BJ (cell line): ENCODE measurements at regions not wholly inside any gene's neighbourhood (a gene's known extent, or its start where the extent isn't known, plus 50 kb on each side); places are given as distances from the start of the nearest gene placed in this dataset.
"Not testable (repeated sequence)": the region's sequence is repeated elsewhere in the genome, so short reads cannot be mapped to it uniquely, and the experiment has no call there.

Experiments
- CTCF ChIA-PET: fragments of 350-600 bp; formaldehyde crosslinking; extraction: SDS; loops from one replicate; lab custom pipeline; 2021; ENCODE audit warnings: antibody characterized with exemption, inconsistent platforms; lab: Yijun Ruan, JAX
- POLR2A ChIA-PET: fragments of 300-600 bp; sonication (Branson Sonifier 250); formaldehyde crosslinking; extraction: SDS; loops from one replicate; lab custom pipeline; 2021; ENCODE audit warnings: antibody characterized with exemption; lab: Charles Lee
- DNase-seq: peaks from one replicate; pipeline ENCODE4 v3.0.0-alpha.2; 2011; ENCODE audit warnings: low read depth
- H3K27me3 ChIP-seq: 2 replicates; pipeline ENCODE4 v1.6.0; 2011; ENCODE audit warnings: low read length; ENCODE audit not compliant: control insufficient read depth, insufficient read depth
- H3K36me3 ChIP-seq: 2 replicates; pipeline ENCODE4 v1.5.1; 2011; ENCODE audit warnings: low read length; ENCODE audit not compliant: control insufficient read depth, insufficient read depth
- H3K4me3 ChIP-seq: 2 replicates; pipeline ENCODE4 v1.5.1; 2011; ENCODE audit warnings: low read depth, mild to moderate bottlenecking, control low read depth, low read length
- CTCF ChIP-seq: IDR thresholded peaks from 2 replicates; pipeline ENCODE4 v1.5.1; 2011; ENCODE audit warnings: low read depth, mild to moderate bottlenecking, control low read depth, inconsistent platforms, low read length, moderate library complexity; ENCODE audit not compliant: insufficient read depth

GRCh38 chr4:40686081-40686913, 56.6 kb upstream of the RBM47 start:
- no peak for DNase-seq
- Histone ChIP-seq H3K4me3 (no peak overlapping the region), H3K36me3 (no peaks in the 10 kb centered on the region), H3K27me3 (no peaks in the 10 kb centered on the region; the same call in 1 of the 2 replicates)
- POLR2A ChIA-PET = no interaction called here
- CTCF ChIA-PET = no interaction called here
- no peak for TF ChIP-seq CTCF

- no peak for DNase-seq
- Histone ChIP-seq H3K4me3 (no peak overlapping the region), H3K36me3 (no peaks in the 10 kb centered on the region), H3K27me3 (no peaks in the 10 kb centered on the region)
- no peak for TF ChIP-seq CTCF
- CTCF ChIA-PET = no interaction called here
- POLR2A ChIA-PET = no interaction called here
Measured at GRCh38 chr4:40687676-40688389, 58.2 kb upstream of the RBM47 start.

- ChIA-PET CTCF (no interaction called here), POLR2A (no interaction called here)
- TF ChIP-seq CTCF = no peak
- DNase-seq = no peak
- H3K36me3 ChIP-seq = no peaks in the 10 kb centered on the region
- no peak overlapping the region for H3K4me3 ChIP-seq
- no peaks in the 10 kb centered on the region for H3K27me3 ChIP-seq
Measured at GRCh38 chr4:40688446-40689095, 58.9 kb upstream of the RBM47 start.

GRCh38 chr4:40693946-40694345, 55.8 kb upstream of the NSUN7 start:
- ChIA-PET POLR2A (no interaction called here), CTCF (no interaction called here)
- no peak for DNase-seq
- Histone ChIP-seq H3K36me3 (no peaks in the 10 kb centered on the region), H3K27me3 (no peaks in the 10 kb centered on the region), H3K4me3 (no peak overlapping the region)
- no peak for TF ChIP-seq CTCF

GRCh38 chr4:40697476-40697875, 52.3 kb upstream of the NSUN7 start:
- CTCF ChIA-PET, DNase-seq, H3K36me3 ChIP-seq, H3K4me3 ChIP-seq, POLR2A ChIA-PET, H3K27me3 ChIP-seq: not testable (repeated sequence)
